ENCODE measurements at regions not wholly inside any gene's neighbourhood (a gene's known extent, or its start where the extent isn't known, plus 50 kb on each side); places are given as distances from the start of the nearest gene placed in this dataset.

DNA sequence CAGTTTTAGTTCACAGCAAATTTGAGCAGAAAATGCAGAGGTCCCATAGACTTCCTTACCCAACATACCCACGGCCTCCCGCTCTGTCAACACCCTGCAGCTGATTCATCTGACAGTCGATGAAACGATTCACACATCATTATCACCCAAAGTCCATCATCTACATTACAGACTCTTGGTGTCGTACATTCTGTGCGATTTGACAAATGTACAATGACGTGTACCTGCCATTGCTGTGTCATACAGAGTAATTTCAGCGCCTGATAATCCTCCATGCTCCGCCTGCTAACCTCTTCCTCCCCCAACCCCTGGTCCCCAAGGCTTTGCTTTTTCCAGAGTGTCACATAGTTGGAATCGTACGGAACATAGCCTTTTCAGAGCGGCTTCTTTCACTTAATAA, 94.7 kb upstream of the SLC25A33 start:
- ATAC-seq, result no peak
- Mint-ChIP-seq H3K36me3 (ENCODE audit: low read depth) (no peaks in the 10 kb centered on the region), H3K4me3 (no peak overlapping the region), H3K4me1 (peaks cover 15% of the 10 kb centered on the region), H3K27me3 (ENCODE audit: insufficient read depth, low read depth, poor library complexity) (peaks cover 7% of the 10 kb centered on the region), H3K9me3 (no peaks in the 10 kb centered on the region), H3K27ac (no peak overlapping the region)
- no peak overlapping the region for H2AFZ ChIP-seq
- no peaks in the 10 kb centered on the region for H3F3A ChIP-seq (replicated peaks; ENCODE audit: low read depth)
- no peaks in the 10 kb centered on the region for H3K27me3 ChIP-seq (ENCODE audit: insufficient read depth)
- H3K36me3 ChIP-seq (ENCODE audit: insufficient read depth), result no peaks in the 10 kb centered on the region
- peaks cover 4% of the 10 kb centered on the region; the same call in 1 of the 2 replicates for H3K4me1 ChIP-seq (ENCODE audit: insufficient read depth)
- no peaks in the 10 kb centered on the region for H3K9me2 ChIP-seq (ENCODE audit: insufficient read depth)
- no peak overlapping the region for H3K4me2 ChIP-seq
- H4K20me1 ChIP-seq (replicated peaks; ENCODE audit: insufficient read depth), result no peaks in the 10 kb centered on the region
- no peak for DNase-seq (ENCODE audit: low spot score)
- no peak overlapping the region for H3K4me3 ChIP-seq
- H3K79me2 ChIP-seq (replicated peaks; ENCODE audit: insufficient read depth), result no peaks in the 10 kb centered on the region
- H3K27ac ChIP-seq (ENCODE audit: low read depth), result no peak overlapping the region
- TF ChIP-seq EZH2 (IDR thresholded peaks at IDR 0.05; ENCODE audit: low read depth, unreplicated experiment) (no peak), JUNB (IDR thresholded peaks at IDR 0.05; ENCODE audit: unreplicated experiment) (no peak), EZH2phosphoT487 (IDR thresholded peaks at IDR 0.05; ENCODE audit: unreplicated experiment) (no peak), ZNF331 (CRISPR knock-in tag; IDR thresholded peaks at IDR 0.05; ENCODE audit: low read depth) (no peak), CREB1 (CRISPR knock-in tag; IDR thresholded peaks at IDR 0.05; ENCODE audit: low read depth) (no peak), POLR2AphosphoS5 (IDR thresholded peaks at IDR 0.05; ENCODE audit: low read depth) (no peak), NANOG (IDR thresholded peaks at IDR 0.05; ENCODE audit: borderline replicate concordance) (no peak), STAT1 (IDR thresholded peaks at IDR 0.05; ENCODE audit: unreplicated experiment) (no peak), ZNF114 (CRISPR knock-in tag; IDR thresholded peaks at IDR 0.05) (no peak)
- TF ChIP-seq, protein P1, sequence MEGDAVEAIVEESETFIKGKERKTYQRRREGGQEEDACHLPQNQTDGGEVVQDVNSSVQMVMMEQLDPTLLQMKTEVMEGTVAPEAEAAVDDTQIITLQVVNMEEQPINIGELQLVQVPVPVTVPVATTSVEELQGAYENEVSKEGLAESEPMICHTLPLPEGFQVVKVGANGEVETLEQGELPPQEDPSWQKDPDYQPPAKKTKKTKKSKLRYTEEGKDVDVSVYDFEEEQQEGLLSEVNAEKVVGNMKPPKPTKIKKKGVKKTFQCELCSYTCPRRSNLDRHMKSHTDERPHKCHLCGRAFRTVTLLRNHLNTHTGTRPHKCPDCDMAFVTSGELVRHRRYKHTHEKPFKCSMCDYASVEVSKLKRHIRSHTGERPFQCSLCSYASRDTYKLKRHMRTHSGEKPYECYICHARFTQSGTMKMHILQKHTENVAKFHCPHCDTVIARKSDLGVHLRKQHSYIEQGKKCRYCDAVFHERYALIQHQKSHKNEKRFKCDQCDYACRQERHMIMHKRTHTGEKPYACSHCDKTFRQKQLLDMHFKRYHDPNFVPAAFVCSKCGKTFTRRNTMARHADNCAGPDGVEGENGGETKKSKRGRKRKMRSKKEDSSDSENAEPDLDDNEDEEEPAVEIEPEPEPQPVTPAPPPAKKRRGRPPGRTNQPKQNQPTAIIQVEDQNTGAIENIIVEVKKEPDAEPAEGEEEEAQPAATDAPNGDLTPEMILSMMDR (conservative IDR thresholded peaks at IDR 0.05; ENCODE audit: low read depth in 2 of 2), result no peak
- TF ChIP-seq, protein P2, sequence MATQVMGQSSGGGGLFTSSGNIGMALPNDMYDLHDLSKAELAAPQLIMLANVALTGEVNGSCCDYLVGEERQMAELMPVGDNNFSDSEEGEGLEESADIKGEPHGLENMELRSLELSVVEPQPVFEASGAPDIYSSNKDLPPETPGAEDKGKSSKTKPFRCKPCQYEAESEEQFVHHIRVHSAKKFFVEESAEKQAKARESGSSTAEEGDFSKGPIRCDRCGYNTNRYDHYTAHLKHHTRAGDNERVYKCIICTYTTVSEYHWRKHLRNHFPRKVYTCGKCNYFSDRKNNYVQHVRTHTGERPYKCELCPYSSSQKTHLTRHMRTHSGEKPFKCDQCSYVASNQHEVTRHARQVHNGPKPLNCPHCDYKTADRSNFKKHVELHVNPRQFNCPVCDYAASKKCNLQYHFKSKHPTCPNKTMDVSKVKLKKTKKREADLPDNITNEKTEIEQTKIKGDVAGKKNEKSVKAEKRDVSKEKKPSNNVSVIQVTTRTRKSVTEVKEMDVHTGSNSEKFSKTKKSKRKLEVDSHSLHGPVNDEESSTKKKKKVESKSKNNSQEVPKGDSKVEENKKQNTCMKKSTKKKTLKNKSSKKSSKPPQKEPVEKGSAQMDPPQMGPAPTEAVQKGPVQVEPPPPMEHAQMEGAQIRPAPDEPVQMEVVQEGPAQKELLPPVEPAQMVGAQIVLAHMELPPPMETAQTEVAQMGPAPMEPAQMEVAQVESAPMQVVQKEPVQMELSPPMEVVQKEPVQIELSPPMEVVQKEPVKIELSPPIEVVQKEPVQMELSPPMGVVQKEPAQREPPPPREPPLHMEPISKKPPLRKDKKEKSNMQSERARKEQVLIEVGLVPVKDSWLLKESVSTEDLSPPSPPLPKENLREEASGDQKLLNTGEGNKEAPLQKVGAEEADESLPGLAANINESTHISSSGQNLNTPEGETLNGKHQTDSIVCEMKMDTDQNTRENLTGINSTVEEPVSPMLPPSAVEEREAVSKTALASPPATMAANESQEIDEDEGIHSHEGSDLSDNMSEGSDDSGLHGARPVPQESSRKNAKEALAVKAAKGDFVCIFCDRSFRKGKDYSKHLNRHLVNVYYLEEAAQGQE (IDR thresholded peaks at IDR 0.05; ENCODE audit: unreplicated experiment), result no peak
- TF ChIP-seq, protein P3, sequence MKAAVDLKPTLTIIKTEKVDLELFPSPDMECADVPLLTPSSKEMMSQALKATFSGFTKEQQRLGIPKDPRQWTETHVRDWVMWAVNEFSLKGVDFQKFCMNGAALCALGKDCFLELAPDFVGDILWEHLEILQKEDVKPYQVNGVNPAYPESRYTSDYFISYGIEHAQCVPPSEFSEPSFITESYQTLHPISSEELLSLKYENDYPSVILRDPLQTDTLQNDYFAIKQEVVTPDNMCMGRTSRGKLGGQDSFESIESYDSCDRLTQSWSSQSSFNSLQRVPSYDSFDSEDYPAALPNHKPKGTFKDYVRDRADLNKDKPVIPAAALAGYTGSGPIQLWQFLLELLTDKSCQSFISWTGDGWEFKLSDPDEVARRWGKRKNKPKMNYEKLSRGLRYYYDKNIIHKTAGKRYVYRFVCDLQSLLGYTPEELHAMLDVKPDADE (IDR thresholded peaks at IDR 0.05), result no peak
- TF ChIP-seq, protein P4, sequence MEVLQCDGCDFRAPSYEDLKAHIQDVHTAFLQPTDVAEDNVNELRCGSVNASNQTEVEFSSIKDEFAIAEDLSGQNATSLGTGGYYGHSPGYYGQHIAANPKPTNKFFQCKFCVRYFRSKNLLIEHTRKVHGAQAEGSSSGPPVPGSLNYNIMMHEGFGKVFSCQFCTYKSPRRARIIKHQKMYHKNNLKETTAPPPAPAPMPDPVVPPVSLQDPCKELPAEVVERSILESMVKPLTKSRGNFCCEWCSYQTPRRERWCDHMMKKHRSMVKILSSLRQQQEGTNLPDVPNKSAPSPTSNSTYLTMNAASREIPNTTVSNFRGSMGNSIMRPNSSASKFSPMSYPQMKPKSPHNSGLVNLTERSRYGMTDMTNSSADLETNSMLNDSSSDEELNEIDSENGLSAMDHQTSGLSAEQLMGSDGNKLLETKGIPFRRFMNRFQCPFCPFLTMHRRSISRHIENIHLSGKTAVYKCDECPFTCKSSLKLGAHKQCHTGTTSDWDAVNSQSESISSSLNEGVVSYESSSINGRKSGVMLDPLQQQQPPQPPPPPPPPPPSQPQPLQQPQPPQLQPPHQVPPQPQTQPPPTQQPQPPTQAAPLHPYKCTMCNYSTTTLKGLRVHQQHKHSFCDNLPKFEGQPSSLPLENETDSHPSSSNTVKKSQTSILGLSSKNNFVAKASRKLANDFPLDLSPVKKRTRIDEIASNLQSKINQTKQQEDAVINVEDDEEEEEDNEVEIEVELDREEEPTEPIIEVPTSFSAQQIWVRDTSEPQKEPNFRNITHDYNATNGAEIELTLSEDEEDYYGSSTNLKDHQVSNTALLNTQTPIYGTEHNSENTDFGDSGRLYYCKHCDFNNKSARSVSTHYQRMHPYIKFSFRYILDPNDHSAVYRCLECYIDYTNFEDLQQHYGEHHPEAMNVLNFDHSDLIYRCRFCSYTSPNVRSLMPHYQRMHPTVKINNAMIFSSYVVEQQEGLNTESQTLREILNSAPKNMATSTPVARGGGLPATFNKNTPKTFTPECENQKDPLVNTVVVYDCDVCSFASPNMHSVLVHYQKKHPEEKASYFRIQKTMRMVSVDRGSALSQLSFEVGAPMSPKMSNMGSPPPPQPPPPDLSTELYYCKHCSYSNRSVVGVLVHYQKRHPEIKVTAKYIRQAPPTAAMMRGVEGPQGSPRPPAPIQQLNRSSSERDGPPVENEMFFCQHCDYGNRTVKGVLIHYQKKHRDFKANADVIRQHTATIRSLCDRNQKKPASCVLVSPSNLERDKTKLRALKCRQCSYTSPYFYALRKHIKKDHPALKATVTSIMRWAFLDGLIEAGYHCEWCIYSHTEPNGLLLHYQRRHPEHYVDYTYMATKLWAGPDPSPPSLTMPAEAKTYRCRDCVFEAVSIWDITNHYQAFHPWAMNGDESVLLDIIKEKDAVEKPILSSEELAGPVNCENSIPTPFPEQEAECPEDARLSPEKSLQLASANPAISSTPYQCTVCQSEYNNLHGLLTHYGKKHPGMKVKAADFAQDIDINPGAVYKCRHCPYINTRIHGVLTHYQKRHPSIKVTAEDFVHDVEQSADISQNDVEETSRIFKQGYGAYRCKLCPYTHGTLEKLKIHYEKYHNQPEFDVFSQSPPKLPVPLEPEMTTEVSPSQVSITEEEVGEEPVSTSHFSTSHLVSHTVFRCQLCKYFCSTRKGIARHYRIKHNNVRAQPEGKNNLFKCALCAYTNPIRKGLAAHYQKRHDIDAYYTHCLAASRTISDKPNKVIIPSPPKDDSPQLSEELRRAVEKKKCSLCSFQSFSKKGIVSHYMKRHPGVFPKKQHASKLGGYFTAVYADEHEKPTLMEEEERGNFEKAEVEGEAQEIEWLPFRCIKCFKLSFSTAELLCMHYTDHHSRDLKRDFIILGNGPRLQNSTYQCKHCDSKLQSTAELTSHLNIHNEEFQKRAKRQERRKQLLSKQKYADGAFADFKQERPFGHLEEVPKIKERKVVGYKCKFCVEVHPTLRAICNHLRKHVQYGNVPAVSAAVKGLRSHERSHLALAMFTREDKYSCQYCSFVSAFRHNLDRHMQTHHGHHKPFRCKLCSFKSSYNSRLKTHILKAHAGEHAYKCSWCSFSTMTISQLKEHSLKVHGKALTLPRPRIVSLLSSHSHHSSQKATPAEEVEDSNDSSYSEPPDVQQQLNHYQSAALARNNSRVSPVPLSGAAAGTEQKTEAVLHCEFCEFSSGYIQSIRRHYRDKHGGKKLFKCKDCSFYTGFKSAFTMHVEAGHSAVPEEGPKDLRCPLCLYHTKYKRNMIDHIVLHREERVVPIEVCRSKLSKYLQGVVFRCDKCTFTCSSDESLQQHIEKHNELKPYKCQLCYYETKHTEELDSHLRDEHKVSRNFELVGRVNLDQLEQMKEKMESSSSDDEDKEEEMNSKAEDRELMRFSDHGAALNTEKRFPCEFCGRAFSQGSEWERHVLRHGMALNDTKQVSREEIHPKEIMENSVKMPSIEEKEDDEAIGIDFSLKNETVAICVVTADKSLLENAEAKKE (CRISPR knock-in tag; IDR thresholded peaks at IDR 0.05), result no peak

Data from GM23338 (cell line).